ENCODE measurements at regions not wholly inside any gene's neighbourhood (a gene's known extent, or its start where the extent isn't known, plus 50 kb on each side); places are given as distances from the start of the nearest gene placed in this dataset.

GRCh38 chr7:65250216-65250615 lies 123.4 kb upstream of the ZNF92 start:
- TF ChIP-seq CTCF (IDR thresholded peaks at IDR 0.05) (no peak), ZFX (IDR thresholded peaks at IDR 0.05; ENCODE audit: borderline replicate concordance) (no peak)
